Cardiac muscle cell (in vitro differentiated cells and primary cell): ENCODE measurements at regions not wholly inside any gene's neighbourhood (a gene's known extent, or its start where the extent isn't known, plus 50 kb on each side); places are given as distances from the start of the nearest gene placed in this dataset.

Experiments
- DNase-seq, 2 donors: peaks; one replicate each; pipeline versions ENCODE4 v3.0.0 to v3.0.0-alpha.2; 2010 to 2017; ENCODE audit warnings: low read depth in 1 of 2, low spot score in 1 of 2
- H3K27ac ChIP-seq: fragments of 200-600 bp; sonication (generic); 2 replicates; pipeline ENCODE4 v1.5.1; 2016
- H3K27me3 ChIP-seq: fragments of 200-600 bp; sonication (generic); 2 replicates; pipeline ENCODE4 v1.6.0; 2016; ENCODE audit warnings: control low read depth
- H3K36me3 ChIP-seq: fragments of 200-600 bp; sonication (generic); 2 replicates; pipeline ENCODE4 v1.5.1; 2016; ENCODE audit warnings: control low read depth
- H3K4me1 ChIP-seq: fragments of 200-600 bp; sonication (generic); 2 replicates; pipeline ENCODE4 v1.8.1; 2017; ENCODE audit warnings: low read depth, mild to moderate bottlenecking, mixed run types
- H3K4me3 ChIP-seq: fragments of 200-600 bp; sonication (generic); 2 replicates; pipeline ENCODE4 v1.5.1; 2016; ENCODE audit warnings: mild to moderate bottlenecking
- H3K9me3 ChIP-seq: fragments of 200-600 bp; sonication (generic); 2 replicates; pipeline ENCODE4 v1.5.1; 2017; ENCODE audit warnings: low read depth, mild to moderate bottlenecking, control low read depth
- CTCF ChIP-seq: IDR thresholded peaks from 2 replicates; pipeline ENCODE4 v1.5.1; 2012; ENCODE audit warnings: low read depth, mild to moderate bottlenecking, low read length

GRCh38 chr10:28403090-28403489 lies 100.2 kb upstream of the MPP7 start:
- Histone ChIP-seq H3K27me3 (no peaks in the 10 kb centered on the region), H3K9me3 (no peaks in the 10 kb centered on the region), H3K36me3 (no peaks in the 10 kb centered on the region), H3K27ac (no peak overlapping the region), H3K4me1 (no peaks in the 10 kb centered on the region), H3K4me3 (no peak overlapping the region)
- no peak for TF ChIP-seq CTCF
- DNase-seq = peak in 1 of 2 donors; percentile 8

- Histone ChIP-seq H3K27me3 (peaks cover 4% of the 10 kb centered on the region), H3K9me3 (no peaks in the 10 kb centered on the region), H3K4me3 (no peak overlapping the region), H3K36me3 (no peaks in the 10 kb centered on the region), H3K4me1 (no peaks in the 10 kb centered on the region), H3K27ac (no peak overlapping the region)
- no peak for DNase-seq
- no peak for TF ChIP-seq CTCF
These were observed 105.4 kb upstream of the MPP7 start for GRCh38 chr10:28408237-28408777.

- TF ChIP-seq CTCF = peak; percentile 18
- DNase-seq = peak in 1 of 2 donors; percentile 14
- no peak overlapping the region for H3K4me3 ChIP-seq
- H3K27me3 ChIP-seq = peaks cover 4% of the 10 kb centered on the region
- no peaks in the 10 kb centered on the region for H3K4me1 ChIP-seq
- no peaks in the 10 kb centered on the region for H3K9me3 ChIP-seq
- no peaks in the 10 kb centered on the region for H3K36me3 ChIP-seq
- no peak overlapping the region for H3K27ac ChIP-seq
These were observed 107.7 kb upstream of the MPP7 start for GRCh38 chr10:28410420-28411135.

GRCh38 chr10:28411136-28411460 lies 108.2 kb upstream of the MPP7 start:
- Histone ChIP-seq H3K27me3 (peaks cover 4% of the 10 kb centered on the region), H3K4me3 (no peak overlapping the region), H3K4me1 (no peaks in the 10 kb centered on the region), H3K36me3 (no peaks in the 10 kb centered on the region), H3K9me3 (no peaks in the 10 kb centered on the region), H3K27ac (no peak overlapping the region)
- no peak for DNase-seq
- no peak for TF ChIP-seq CTCF

GRCh38 chr10:28411648-28412047 lies 108.8 kb upstream of the MPP7 start:
- H3K36me3 ChIP-seq = no peaks in the 10 kb centered on the region
- H3K27me3 ChIP-seq = peaks cover 4% of the 10 kb centered on the region
- no peak overlapping the region for H3K27ac ChIP-seq
- H3K4me3 ChIP-seq = no peak overlapping the region
- H3K9me3 ChIP-seq = no peaks in the 10 kb centered on the region
- no peak for TF ChIP-seq CTCF
- no peak for DNase-seq
- no peaks in the 10 kb centered on the region for H3K4me1 ChIP-seq
